Activated CD8-positive, alpha-beta T cell treated with anti-CD3 and anti-CD28 coated beads for 36 hours (primary cell): ENCODE measurements at regions not wholly inside any gene's neighbourhood (a gene's known extent, or its start where the extent isn't known, plus 50 kb on each side); places are given as distances from the start of the nearest gene placed in this dataset.

Source experiments
- ATAC-seq: fragments of 200-7000 bp; cut with Tn5 transposase; one replicate; pipeline ENCODE4 v1.10.0; 2021; ENCODE audit warnings: mild to moderate bottlenecking, moderate library complexity
- CTCF ChIA-PET: fragments of 350-600 bp; sonication (Branson Sonifier 250); formaldehyde crosslinking; loops from one replicate; lab custom pipeline; 2021; ENCODE audit warnings: antibody characterized with exemption; lab: Charles Lee
- POLR2A ChIA-PET: fragments of 350-600 bp; sonication (Branson Sonifier 250); formaldehyde crosslinking; loops from one replicate; lab custom pipeline; 2021; ENCODE audit warnings: antibody characterized with exemption; lab: Charles Lee
- DNase-seq: peaks from one replicate; pipeline ENCODE4 v3.0.0-alpha.2; 2020
- H3K27ac Mint-ChIP-seq: one replicate; pipeline ENCODE4 v1.8.0; 2021; ENCODE audit warnings: mild to moderate bottlenecking, mixed read lengths
- H3K27me3 Mint-ChIP-seq: one replicate; pipeline ENCODE4 v1.8.0; 2021; ENCODE audit warnings: mixed read lengths
- H3K36me3 Mint-ChIP-seq: one replicate; pipeline ENCODE4 v1.8.0; 2021; ENCODE audit warnings: low read depth, mixed read lengths
- H3K4me1 Mint-ChIP-seq: one replicate; pipeline ENCODE4 v1.8.0; 2021; ENCODE audit warnings: low read depth, mixed read lengths
- H3K4me3 Mint-ChIP-seq: one replicate; pipeline ENCODE4 v1.8.0; 2021; ENCODE audit warnings: mild to moderate bottlenecking, moderate library complexity, mixed read lengths
- H3K9me3 Mint-ChIP-seq: one replicate; pipeline ENCODE4 v1.8.0; 2021; ENCODE audit warnings: mixed read lengths
- intact Hi-C: fragments of 100-400 bp; cut with micrococcal nuclease; formaldehyde crosslinking; loops from one replicate; pipeline ENCODE4 v1.10.0; 2022
- TF ChIP-seq, protein P1 (sequence below): fragments of 200-600 bp; IDR thresholded peaks from one replicate; pipeline ENCODE4 v1.8.0; 2022; ENCODE audit warnings: antibody characterized with exemption, mild to moderate bottlenecking

DNA sequence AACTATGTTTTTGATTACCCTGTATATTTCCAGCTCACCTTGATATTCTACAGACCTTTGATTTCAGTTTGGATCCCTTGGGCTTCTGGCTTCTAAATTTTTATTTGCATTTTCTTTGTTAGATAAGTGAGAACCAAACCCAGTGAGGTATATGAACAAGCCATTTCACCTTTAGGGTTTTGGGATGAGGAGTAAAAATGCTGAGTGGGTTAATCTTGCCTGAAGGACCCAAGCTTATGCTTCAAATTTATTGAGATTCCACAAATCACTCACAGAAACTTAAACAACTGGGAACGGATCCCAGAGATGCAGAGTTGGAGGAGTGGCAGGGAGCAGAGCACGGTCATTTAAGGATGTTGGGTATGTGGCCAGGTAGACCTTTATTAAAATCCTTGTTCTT is 263.3 kb upstream of the BMP2 start:
- TF ChIP-seq, protein P1, sequence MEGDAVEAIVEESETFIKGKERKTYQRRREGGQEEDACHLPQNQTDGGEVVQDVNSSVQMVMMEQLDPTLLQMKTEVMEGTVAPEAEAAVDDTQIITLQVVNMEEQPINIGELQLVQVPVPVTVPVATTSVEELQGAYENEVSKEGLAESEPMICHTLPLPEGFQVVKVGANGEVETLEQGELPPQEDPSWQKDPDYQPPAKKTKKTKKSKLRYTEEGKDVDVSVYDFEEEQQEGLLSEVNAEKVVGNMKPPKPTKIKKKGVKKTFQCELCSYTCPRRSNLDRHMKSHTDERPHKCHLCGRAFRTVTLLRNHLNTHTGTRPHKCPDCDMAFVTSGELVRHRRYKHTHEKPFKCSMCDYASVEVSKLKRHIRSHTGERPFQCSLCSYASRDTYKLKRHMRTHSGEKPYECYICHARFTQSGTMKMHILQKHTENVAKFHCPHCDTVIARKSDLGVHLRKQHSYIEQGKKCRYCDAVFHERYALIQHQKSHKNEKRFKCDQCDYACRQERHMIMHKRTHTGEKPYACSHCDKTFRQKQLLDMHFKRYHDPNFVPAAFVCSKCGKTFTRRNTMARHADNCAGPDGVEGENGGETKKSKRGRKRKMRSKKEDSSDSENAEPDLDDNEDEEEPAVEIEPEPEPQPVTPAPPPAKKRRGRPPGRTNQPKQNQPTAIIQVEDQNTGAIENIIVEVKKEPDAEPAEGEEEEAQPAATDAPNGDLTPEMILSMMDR = no peak
- ATAC-seq (no peak), DNase-seq (no peak)
- no peaks in the 10 kb centered on the region for H3K4me1 Mint-ChIP-seq
- H3K4me3 Mint-ChIP-seq = no peak overlapping the region
- H3K27me3 Mint-ChIP-seq = no peaks in the 10 kb centered on the region
- H3K27ac Mint-ChIP-seq = no peak overlapping the region
- ChIA-PET CTCF (no interaction called here), POLR2A (no interaction called here)
- H3K36me3 Mint-ChIP-seq = no peaks in the 10 kb centered on the region
- H3K9me3 Mint-ChIP-seq = peaks cover 2% of the 10 kb centered on the region
- intact Hi-C loops = no loop called here

DNA sequence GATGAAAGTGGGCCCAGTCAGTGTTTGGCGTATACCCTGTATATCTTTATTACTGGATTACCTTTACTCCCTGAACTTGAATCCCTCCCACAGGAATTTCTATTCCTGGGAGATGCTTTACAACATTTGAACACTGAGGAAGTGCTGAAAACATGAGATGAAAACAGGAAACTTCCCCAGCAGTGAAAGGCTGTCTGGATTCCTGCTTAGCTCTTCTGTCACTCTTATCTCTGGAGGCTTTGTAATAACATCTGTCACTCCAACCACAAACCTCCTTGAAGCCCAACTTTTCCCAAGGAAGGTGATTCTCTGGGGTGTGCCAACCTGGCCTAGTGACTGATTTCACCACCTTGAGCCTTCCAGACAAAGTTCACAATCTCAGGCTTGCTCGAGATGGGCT is 264.5 kb upstream of the BMP2 start:
- intact Hi-C loops = no loop called here
- Mint-ChIP-seq H3K27me3 (no peaks in the 10 kb centered on the region), H3K4me1 (no peaks in the 10 kb centered on the region), H3K27ac (no peak overlapping the region), H3K9me3 (peaks cover 2% of the 10 kb centered on the region), H3K36me3 (no peaks in the 10 kb centered on the region), H3K4me3 (no peak overlapping the region)
- TF ChIP-seq, protein P1 = no peak
- CTCF ChIA-PET = no interaction called here
- POLR2A ChIA-PET = no interaction called here
- ATAC-seq = no peak
- no peak for DNase-seq

DNA sequence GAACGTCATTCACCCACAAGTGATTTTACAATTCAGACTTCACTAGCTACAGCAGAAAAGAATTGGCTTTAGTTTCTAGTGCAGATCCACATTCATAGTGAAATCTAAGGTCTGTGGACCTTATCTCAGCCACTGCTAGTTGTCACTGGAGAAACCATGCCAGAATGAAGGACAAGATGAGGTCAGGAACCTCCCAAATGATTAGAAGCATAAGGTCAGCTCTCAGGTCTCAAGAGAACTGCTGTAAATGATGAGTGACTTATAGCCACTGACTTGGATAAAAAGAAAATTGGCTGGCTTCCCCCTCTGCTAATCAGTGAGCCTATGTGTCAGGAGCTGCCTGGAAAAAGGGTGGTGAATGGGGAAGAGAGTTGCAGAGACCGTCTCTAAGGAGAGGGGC is 265.3 kb upstream of the BMP2 start:
- DNase-seq = no peak
- TF ChIP-seq, protein P1 = no peak
- Mint-ChIP-seq H3K27ac (no peak overlapping the region), H3K9me3 (peaks cover under 1% of the 10 kb centered on the region), H3K36me3 (no peaks in the 10 kb centered on the region), H3K4me1 (no peaks in the 10 kb centered on the region), H3K4me3 (no peak overlapping the region), H3K27me3 (no peaks in the 10 kb centered on the region)
- no peak for ATAC-seq
- intact Hi-C loops = no loop called here
- POLR2A ChIA-PET = no interaction called here
- CTCF ChIA-PET = no interaction called here

DNA sequence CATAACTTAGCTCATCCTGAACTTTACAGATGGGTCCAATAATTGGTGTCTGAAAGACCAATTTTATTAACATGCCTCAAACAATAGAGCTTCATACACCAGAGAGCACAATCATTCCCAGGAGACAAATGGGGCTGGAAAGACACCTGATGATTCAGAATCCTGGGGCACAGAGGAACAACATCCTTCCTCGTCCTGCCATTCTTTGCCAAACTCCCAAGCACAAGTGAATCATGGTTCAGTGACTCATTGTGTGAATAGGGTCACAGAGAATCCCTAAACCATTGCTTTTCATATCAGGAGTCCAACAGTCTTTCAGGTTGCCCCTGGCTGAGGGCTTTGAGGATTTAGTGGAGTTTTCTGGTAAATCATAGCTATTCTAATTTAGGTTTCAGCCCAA is 266.4 kb upstream of the BMP2 start:
- Mint-ChIP-seq H3K4me3 (no peak overlapping the region), H3K9me3 (no peaks in the 10 kb centered on the region), H3K27me3 (no peaks in the 10 kb centered on the region), H3K36me3 (no peaks in the 10 kb centered on the region), H3K4me1 (no peaks in the 10 kb centered on the region), H3K27ac (no peak overlapping the region)
- CTCF ChIA-PET = no interaction called here
- DNase-seq (no peak), ATAC-seq (no peak)
- POLR2A ChIA-PET = no interaction called here
- intact Hi-C loops = no loop called here
- TF ChIP-seq, protein P1 = no peak

DNA sequence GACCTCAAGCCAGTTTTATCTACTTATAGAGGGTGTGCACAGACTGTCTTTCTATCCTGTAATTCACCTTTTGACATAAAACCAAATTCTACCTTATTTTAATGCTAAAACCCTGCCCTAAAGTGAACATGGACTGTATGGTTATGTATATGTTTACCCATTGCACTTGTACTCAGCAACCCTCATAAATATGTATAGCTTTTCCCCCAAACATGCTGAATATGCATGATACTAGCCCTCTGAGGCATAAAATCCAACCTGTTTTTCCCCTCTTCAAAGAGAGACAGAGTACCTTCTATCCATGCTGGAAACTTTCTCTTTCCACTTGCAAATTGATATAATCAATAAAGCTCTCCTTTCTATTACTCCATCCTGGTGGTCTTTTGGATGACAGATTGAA is 267.9 kb upstream of the BMP2 start:
- no peaks in the 10 kb centered on the region for H3K9me3 Mint-ChIP-seq
- no peaks in the 10 kb centered on the region for H3K4me1 Mint-ChIP-seq
- ChIA-PET CTCF (no interaction called here), POLR2A (no interaction called here)
- no peak for ATAC-seq
- no peaks in the 10 kb centered on the region for H3K27me3 Mint-ChIP-seq
- intact Hi-C loops = no loop called here
- no peak for DNase-seq
- H3K27ac Mint-ChIP-seq = no peak overlapping the region
- H3K36me3 Mint-ChIP-seq = no peaks in the 10 kb centered on the region
- TF ChIP-seq, protein P1 = no peak
- no peak overlapping the region for H3K4me3 Mint-ChIP-seq
